A549 (cell line): ENCODE measurements at regions not wholly inside any gene's neighbourhood (a gene's known extent, or its start where the extent isn't known, plus 50 kb on each side); places are given as distances from the start of the nearest gene placed in this dataset.

Experiments used
- ATAC-seq, 2 experiments: fragments of 200-7000 bp in 1 of 2; fragments of >200 bp in 1 of 2; cut with Nextera tagmentation in 1 of 2; cut with Tn5 transposase in 1 of 2; 3 replicates each; pipeline versions ENCODE4 v1.8.0 to v1.9.1; 2018 to 2020; ENCODE audit warnings: mild to moderate bottlenecking in 1 of 2, moderate library complexity in 1 of 2
- CTCF ChIA-PET: fragments of 300-600 bp; sonication (Branson Sonifier 250); formaldehyde crosslinking; extraction: SDS; loops from one replicate; lab custom pipeline; 2021; ENCODE audit warnings: antibody characterized with exemption, inconsistent platforms; lab: Yijun Ruan, JAX
- POLR2A ChIA-PET: fragments of 350-600 bp; formaldehyde crosslinking; extraction: SDS; loops from one replicate; lab custom pipeline; 2021; ENCODE audit warnings: antibody characterized with exemption, inconsistent platforms; lab: Yijun Ruan, JAX
- DNase-seq, 2 experiments: peaks; one replicate each; pipeline versions ENCODE4 v3.0.0 to v3.0.0-alpha.2; 2011 to 2016; ENCODE audit warnings: low read depth in 1 of 2, low spot score in 1 of 2
- FAIRE-seq: peaks from 2 replicates; lab custom pipeline; 2011; peaks lifted over from hg19 to GRCh38; lab: Jason Lieb, UNC
- H3K27ac ChIP-seq, 2 experiments: fragments of >200 bp; sonication (Bioruptor Twin); formaldehyde crosslinking; 3 replicates each; pipeline ENCODE4 v1.5.1; 2016 to 2017
- H3K4me1 ChIP-seq: fragments of >200 bp; sonication (Bioruptor Twin); formaldehyde crosslinking; 3 replicates; pipeline ENCODE4 v1.6.1; 2016
- H3K4me2 ChIP-seq: fragments of >200 bp; sonication (Bioruptor Twin); formaldehyde crosslinking; 3 replicates; pipeline ENCODE4 v1.6.1; 2016
- H3K4me3 ChIP-seq: fragments of >200 bp; sonication (Bioruptor Twin); formaldehyde crosslinking; 3 replicates; pipeline ENCODE4 v1.5.1; 2016
- H3K9me3 ChIP-seq: fragments of >200 bp; sonication (Bioruptor Twin); formaldehyde crosslinking; 3 replicates; pipeline ENCODE4 v1.6.1; 2016
- CHD4 ChIP-seq: fragments of 200-600 bp; sonication (generic); IDR thresholded peaks from 2 replicates; pipeline ENCODE4 v1.6.1; 2016; ENCODE audit warnings: antibody characterized with exemption, mild to moderate bottlenecking, borderline replicate concordance
- EP300 ChIP-seq, 2 experiments: fragments of >200 bp; sonication (Bioruptor Twin); formaldehyde crosslinking; IDR thresholded peaks; 2 replicates in 1 of 2; 3 replicates in 1 of 2; pipeline ENCODE4 v1.6.1; 2016 to 2017
- FOSL2 ChIP-seq, 2 experiments: fragments of 450-650 bp in 1 of 2; fragments of >200 bp in 1 of 2; sonication (Bioruptor Twin) in 1 of 2; formaldehyde crosslinking; IDR thresholded peaks; 2 replicates each; pipeline versions ENCODE4 v1.5.0 to v1.6.1; 2016 to 2020; ENCODE audit warnings: mild to moderate bottlenecking in 1 of 2, moderate library complexity in 1 of 2
- HEYL ChIP-seq: fragments of 250-450 bp; sonication (Bioruptor Pico); IDR thresholded peaks from 2 replicates; pipeline ENCODE4 v1.8.0; 2021; ENCODE audit warnings: mild to moderate bottlenecking, moderate library complexity
- KDM1A ChIP-seq: fragments of 200-600 bp; sonication (generic); IDR thresholded peaks from 2 replicates; pipeline ENCODE4 v1.6.1; 2016; ENCODE audit warnings: low read depth, mild to moderate bottlenecking
- MAFK ChIP-seq: fragments of 450-650 bp; IDR thresholded peaks from 2 replicates; pipeline ENCODE4 v1.6.1; 2014; ENCODE audit not compliant: partially characterized antibody
- MAZ ChIP-seq: fragments of 150-350 bp; IDR thresholded peaks from 2 replicates; pipeline ENCODE4 v1.6.1; 2014; ENCODE audit warnings: antibody characterized with exemption, low read depth, low read length, borderline replicate concordance
- NFE2L2 ChIP-seq: fragments of 150-350 bp; conservative IDR thresholded peaks from 2 replicates; pipeline ENCODE4 v1.6.1; 2014; ENCODE audit warnings: low read length
- NR3C1 ChIP-seq: fragments of >200 bp; sonication (Bioruptor Twin); formaldehyde crosslinking; IDR thresholded peaks from 3 replicates; pipeline ENCODE4 v1.6.1; 2017
- PHF8 ChIP-seq: fragments of 200-600 bp; sonication (generic); IDR thresholded peaks from 2 replicates; pipeline ENCODE4 v1.6.1; 2016; ENCODE audit warnings: low read depth, mild to moderate bottlenecking, antibody characterized with exemption, moderate library complexity, borderline replicate concordance
- RARB ChIP-seq: fragments of 250-450 bp; sonication (Bioruptor Pico); IDR thresholded peaks from 2 replicates; pipeline ENCODE4 v1.8.0; 2021; ENCODE audit warnings: mild to moderate bottlenecking, moderate library complexity
- RFX5 ChIP-seq: fragments of 450-650 bp; IDR thresholded peaks from 2 replicates; pipeline ENCODE4 v1.7.1; 2014; ENCODE audit warnings: antibody characterized with exemption, mild to moderate bottlenecking, moderate library complexity
- SMC3 ChIP-seq: fragments of >200 bp; sonication (Bioruptor Twin); formaldehyde crosslinking; IDR thresholded peaks from 3 replicates; pipeline ENCODE4 v1.6.1; 2018; ENCODE audit warnings: inconsistent platforms
- TFCP2L1 ChIP-seq: fragments of 250-450 bp; sonication (Bioruptor Pico); IDR thresholded peaks from 2 replicates; pipeline ENCODE4 v1.5.0; 2021; ENCODE audit warnings: mild to moderate bottlenecking
- TP53 ChIP-seq: fragments of 250-450 bp; sonication (Bioruptor Pico); IDR thresholded peaks from 2 replicates; pipeline ENCODE4 v1.5.0; 2021; ENCODE audit warnings: mild to moderate bottlenecking, moderate library complexity
- ZNF302 ChIP-seq: fragments of 250-450 bp; sonication (Bioruptor Pico); IDR thresholded peaks from 2 replicates; pipeline ENCODE4 v1.9.0; 2021; ENCODE audit warnings: inconsistent platforms, mild to moderate bottlenecking, moderate library complexity
- ZSCAN20 ChIP-seq: fragments of 250-450 bp; sonication (Bioruptor Pico); IDR thresholded peaks from 2 replicates; pipeline ENCODE4 v1.8.0; 2022; ENCODE audit warnings: mild to moderate bottlenecking, moderate library complexity
- WGBS: methylation state at CpG from one replicate; pipeline ENCODE4 v1.1.6; 2017; ENCODE audit errors: missing lambda C conversion rate; 5-methylcytosine and 5-hydroxymethylcytosine counted together
- TF ChIP-seq, protein P1 (sequence below): fragments of >200 bp; sonication (Bioruptor Twin); formaldehyde crosslinking; IDR thresholded peaks from 3 replicates; pipeline ENCODE4 v1.6.1; 2016
- TF ChIP-seq, protein P2 (sequence below): fragments of 250-450 bp; sonication (Bioruptor Pico); IDR thresholded peaks from 2 replicates; pipeline ENCODE4 v1.5.0; 2020; ENCODE audit warnings: low read depth, mild to moderate bottlenecking, moderate library complexity
- TF ChIP-seq, protein P3 (sequence below): fragments of >200 bp; sonication (Bioruptor Twin); formaldehyde crosslinking; IDR thresholded peaks from 3 replicates; pipeline ENCODE4 v1.5.1; 2016

DNA sequence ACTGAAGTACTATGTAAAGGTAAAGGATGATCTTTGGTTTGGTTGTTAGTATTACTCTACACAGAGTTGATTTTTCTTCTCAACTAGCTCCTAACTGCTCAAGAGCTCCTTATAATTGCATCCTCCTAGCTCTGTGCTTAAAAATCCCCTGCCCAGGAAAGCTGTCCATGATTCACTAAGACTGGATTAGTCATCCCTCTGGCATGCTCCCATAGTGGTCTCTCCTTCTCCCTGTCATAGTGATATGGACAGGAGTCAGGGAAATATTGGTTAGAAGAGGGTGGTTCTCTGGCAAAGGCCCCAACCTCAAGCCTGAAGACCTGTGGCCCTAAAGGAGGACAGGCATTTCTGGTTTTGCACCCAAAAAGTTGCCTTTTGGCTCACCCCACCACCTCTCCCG lies 242.3 kb upstream of the KCNIP4 start:
- no peaks in the 10 kb centered on the region for H3K4me1 ChIP-seq
- no peak overlapping the region for H3K4me3 ChIP-seq
- no peak for ATAC-seq
- no peak overlapping the region for H3K27ac ChIP-seq
- no peak for FAIRE-seq
- TF ChIP-seq PHF8 (no peak), KDM1A (no peak)
- no peak overlapping the region for H3K4me2 ChIP-seq
- ChIA-PET POLR2A (no interaction called here), CTCF (no interaction called here)
- H3K9me3 ChIP-seq: no peaks in the 10 kb centered on the region
- WGBS: 0% methylated on average over 1 of the region's 1 CpG
- no peak for DNase-seq

DNA sequence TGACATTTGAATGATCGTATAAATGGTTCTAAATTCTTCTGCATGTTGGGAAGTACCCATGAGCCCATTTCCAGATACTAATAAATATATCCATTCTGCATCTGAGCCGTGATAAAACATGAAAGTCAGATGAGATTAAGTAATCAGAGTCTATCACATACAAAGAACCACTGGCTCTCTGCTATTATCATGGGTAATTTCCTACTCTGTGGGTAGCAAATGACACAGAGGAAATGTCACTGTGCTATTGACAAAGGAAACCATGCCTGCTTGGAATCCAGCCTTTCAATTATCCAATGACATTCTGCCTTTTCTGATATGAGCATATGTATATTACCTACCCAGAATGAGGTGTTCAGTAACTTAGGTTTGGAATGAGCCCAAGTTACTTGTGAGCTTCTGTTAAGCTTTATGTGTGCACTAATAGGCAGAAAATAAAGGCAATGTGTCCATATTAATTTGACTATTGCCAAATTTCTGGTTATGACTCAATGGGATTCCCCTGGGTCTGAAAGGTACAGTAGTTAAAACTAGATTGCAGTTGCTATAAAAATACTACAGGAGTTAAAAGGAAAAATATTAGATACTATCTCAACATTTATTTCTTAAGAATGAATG lies 238.7 kb upstream of the KCNIP4 start:
- no peaks in the 10 kb centered on the region for H3K9me3 ChIP-seq
- TF ChIP-seq ZNF302 (CRISPR knock-in tag): no peak
- TF ChIP-seq ZSCAN20 (CRISPR knock-in tag): no peak
- no peak for TF ChIP-seq SMC3
- no peak for TF ChIP-seq HEYL (CRISPR knock-in tag)
- TF ChIP-seq, protein P1, sequence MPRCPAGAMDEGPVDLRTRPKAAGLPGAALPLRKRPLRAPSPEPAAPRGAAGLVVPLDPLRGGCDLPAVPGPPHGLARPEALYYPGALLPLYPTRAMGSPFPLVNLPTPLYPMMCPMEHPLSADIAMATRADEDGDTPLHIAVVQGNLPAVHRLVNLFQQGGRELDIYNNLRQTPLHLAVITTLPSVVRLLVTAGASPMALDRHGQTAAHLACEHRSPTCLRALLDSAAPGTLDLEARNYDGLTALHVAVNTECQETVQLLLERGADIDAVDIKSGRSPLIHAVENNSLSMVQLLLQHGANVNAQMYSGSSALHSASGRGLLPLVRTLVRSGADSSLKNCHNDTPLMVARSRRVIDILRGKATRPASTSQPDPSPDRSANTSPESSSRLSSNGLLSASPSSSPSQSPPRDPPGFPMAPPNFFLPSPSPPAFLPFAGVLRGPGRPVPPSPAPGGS: no peak
- no peak for TF ChIP-seq NFE2L2
- TF ChIP-seq EP300 (IDR thresholded peaks at IDR 0.05): no peak
- TF ChIP-seq NR3C1: no peak
- no peak for TF ChIP-seq CHD4
- TF ChIP-seq, protein P2, sequence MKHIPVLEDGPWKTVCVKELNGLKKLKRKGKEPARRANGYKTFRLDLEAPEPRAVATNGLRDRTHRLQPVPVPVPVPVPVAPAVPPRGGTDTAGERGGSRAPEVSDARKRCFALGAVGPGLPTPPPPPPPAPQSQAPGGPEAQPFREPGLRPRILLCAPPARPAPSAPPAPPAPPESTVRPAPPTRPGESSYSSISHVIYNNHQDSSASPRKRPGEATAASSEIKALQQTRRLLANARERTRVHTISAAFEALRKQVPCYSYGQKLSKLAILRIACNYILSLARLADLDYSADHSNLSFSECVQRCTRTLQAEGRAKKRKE (CRISPR knock-in tag): no peak
- TF ChIP-seq TFCP2L1: no peak
- TF ChIP-seq, protein P3, sequence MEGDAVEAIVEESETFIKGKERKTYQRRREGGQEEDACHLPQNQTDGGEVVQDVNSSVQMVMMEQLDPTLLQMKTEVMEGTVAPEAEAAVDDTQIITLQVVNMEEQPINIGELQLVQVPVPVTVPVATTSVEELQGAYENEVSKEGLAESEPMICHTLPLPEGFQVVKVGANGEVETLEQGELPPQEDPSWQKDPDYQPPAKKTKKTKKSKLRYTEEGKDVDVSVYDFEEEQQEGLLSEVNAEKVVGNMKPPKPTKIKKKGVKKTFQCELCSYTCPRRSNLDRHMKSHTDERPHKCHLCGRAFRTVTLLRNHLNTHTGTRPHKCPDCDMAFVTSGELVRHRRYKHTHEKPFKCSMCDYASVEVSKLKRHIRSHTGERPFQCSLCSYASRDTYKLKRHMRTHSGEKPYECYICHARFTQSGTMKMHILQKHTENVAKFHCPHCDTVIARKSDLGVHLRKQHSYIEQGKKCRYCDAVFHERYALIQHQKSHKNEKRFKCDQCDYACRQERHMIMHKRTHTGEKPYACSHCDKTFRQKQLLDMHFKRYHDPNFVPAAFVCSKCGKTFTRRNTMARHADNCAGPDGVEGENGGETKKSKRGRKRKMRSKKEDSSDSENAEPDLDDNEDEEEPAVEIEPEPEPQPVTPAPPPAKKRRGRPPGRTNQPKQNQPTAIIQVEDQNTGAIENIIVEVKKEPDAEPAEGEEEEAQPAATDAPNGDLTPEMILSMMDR: no peak
- no peak for TF ChIP-seq RARB (CRISPR knock-in tag)
- no peak for TF ChIP-seq RFX5
- no peak for TF ChIP-seq FOSL2 (IDR thresholded peaks at IDR 0.05)
- no peak for TF ChIP-seq FOSL2 (CRISPR knock-in tag; IDR thresholded peaks at IDR 0.05)
- TF ChIP-seq TP53: no peak
- TF ChIP-seq PHF8: no peak
- TF ChIP-seq MAZ: no peak
- TF ChIP-seq MAFK: no peak
- ATAC-seq (no peak), DNase-seq (no peak), FAIRE-seq (no peak)
- 0% methylated on average over 2 of the region's 2 CpGs for WGBS
- CTCF ChIA-PET: no interaction called here
- H3K27ac ChIP-seq: no peak overlapping the region
- H3K4me2 ChIP-seq: no peak overlapping the region
- no peaks in the 10 kb centered on the region for H3K4me1 ChIP-seq
- no peak overlapping the region for H3K4me3 ChIP-seq
- POLR2A ChIA-PET: no interaction called here

DNA sequence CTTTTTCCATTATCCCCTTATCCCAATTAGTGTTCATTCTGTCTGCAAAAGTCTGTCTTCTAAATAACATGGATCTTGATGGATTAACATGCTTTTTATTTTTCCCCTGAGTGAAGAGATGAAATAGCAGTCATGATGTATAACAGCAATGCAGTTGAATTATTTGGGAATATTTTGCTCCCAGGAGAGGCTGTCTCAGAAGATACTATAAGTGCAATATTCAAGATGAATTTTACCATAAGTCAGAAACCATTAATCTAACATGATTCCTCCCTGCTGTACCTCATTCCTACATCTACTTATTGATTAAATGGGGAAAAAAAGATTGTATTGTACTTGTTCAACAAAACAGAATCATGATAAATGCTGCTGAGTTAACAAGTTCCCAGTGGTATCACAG lies 233.2 kb upstream of the KCNIP4 start:
- DNase-seq: no peak
- CTCF ChIA-PET: no interaction called here
- TF ChIP-seq FOSL2 (IDR thresholded peaks at IDR 0.05) (no peak), FOSL2 (CRISPR knock-in tag; IDR thresholded peaks at IDR 0.05) (no peak)
- no peak for FAIRE-seq
- H3K9me3 ChIP-seq: no peaks in the 10 kb centered on the region
- ATAC-seq: no peak
- H3K4me2 ChIP-seq: no peak overlapping the region
- no peak overlapping the region for H3K27ac ChIP-seq
- H3K4me3 ChIP-seq: no peak overlapping the region
- no peaks in the 10 kb centered on the region for H3K4me1 ChIP-seq
- POLR2A ChIA-PET: no interaction called here
